Endothelial cell (in vitro differentiated cells): ENCODE measurements at regions not wholly inside any gene's neighbourhood (a gene's known extent, or its start where the extent isn't known, plus 50 kb on each side); places are given as distances from the start of the nearest gene placed in this dataset.

Experiments
- DNase-seq: peaks from one replicate; pipeline ENCODE4 v3.0.0; 2021; ENCODE audit warnings: low spot score
- H3K27ac Mint-ChIP-seq: one replicate; pipeline ENCODE4 v1.8.0; 2021; ENCODE audit warnings: mixed read lengths, inconsistent platforms; ENCODE audit not compliant: unreplicated experiment
- H3K27me3 Mint-ChIP-seq: one replicate; pipeline ENCODE4 v1.8.0; 2021; ENCODE audit warnings: mild to moderate bottlenecking, moderate library complexity, mixed read lengths, inconsistent platforms; ENCODE audit not compliant: unreplicated experiment
- H3K36me3 Mint-ChIP-seq: one replicate; pipeline ENCODE4 v1.8.0; 2021; ENCODE audit warnings: mild to moderate bottlenecking, low read depth, mixed read lengths, inconsistent platforms; ENCODE audit not compliant: unreplicated experiment
- H3K4me1 Mint-ChIP-seq: one replicate; pipeline ENCODE4 v1.8.0; 2021; ENCODE audit warnings: mild to moderate bottlenecking, mixed read lengths, inconsistent platforms; ENCODE audit not compliant: unreplicated experiment
- H3K4me3 Mint-ChIP-seq: one replicate; pipeline ENCODE4 v1.8.0; 2021; ENCODE audit warnings: mild to moderate bottlenecking, mixed read lengths, inconsistent platforms; ENCODE audit not compliant: unreplicated experiment
- H3K9me3 Mint-ChIP-seq: one replicate; pipeline ENCODE4 v1.8.0; 2021; ENCODE audit warnings: mixed read lengths, inconsistent platforms; ENCODE audit not compliant: unreplicated experiment
- CTCF ChIP-seq: fragments of 200-600 bp; sonication (generic); IDR thresholded peaks from one replicate; pipeline ENCODE4 v1.5.0; 2021; ENCODE audit warnings: antibody characterized with exemption; ENCODE audit not compliant: unreplicated experiment

- no peak for DNase-seq
- H3K9me3 Mint-ChIP-seq = no peaks in the 10 kb centered on the region
- H3K4me3 Mint-ChIP-seq = no peak overlapping the region
- TF ChIP-seq CTCF = no peak
- no peak overlapping the region for H3K27ac Mint-ChIP-seq
- H3K27me3 Mint-ChIP-seq = no peaks in the 10 kb centered on the region
- H3K4me1 Mint-ChIP-seq = no peaks in the 10 kb centered on the region
- no peaks in the 10 kb centered on the region for H3K36me3 Mint-ChIP-seq
These were observed 66.0 kb upstream of the HDAC9 start for GRCh38 chr7:18429547-18429946.

GRCh38 chr7:18430810-18431209 is 64.7 kb upstream of the HDAC9 start:
- Mint-ChIP-seq H3K36me3 (no peaks in the 10 kb centered on the region), H3K27ac (no peak overlapping the region), H3K9me3 (no peaks in the 10 kb centered on the region), H3K27me3 (no peaks in the 10 kb centered on the region), H3K4me3 (no peak overlapping the region), H3K4me1 (no peaks in the 10 kb centered on the region)
- DNase-seq = no peak
- no peak for TF ChIP-seq CTCF

GRCh38 chr7:18434171-18434570 is 61.4 kb upstream of the HDAC9 start:
- H3K4me3 Mint-ChIP-seq = no peak overlapping the region
- no peaks in the 10 kb centered on the region for H3K9me3 Mint-ChIP-seq
- H3K27ac Mint-ChIP-seq = no peak overlapping the region
- H3K27me3 Mint-ChIP-seq = no peaks in the 10 kb centered on the region
- TF ChIP-seq CTCF = no peak
- H3K4me1 Mint-ChIP-seq = no peaks in the 10 kb centered on the region
- DNase-seq = no peak
- no peaks in the 10 kb centered on the region for H3K36me3 Mint-ChIP-seq

GRCh38 chr7:18437101-18437500 is 58.4 kb upstream of the HDAC9 start:
- H3K4me3 Mint-ChIP-seq = no peak overlapping the region

GRCh38 chr7:18440934-18441333 is 54.6 kb upstream of the HDAC9 start:
- Mint-ChIP-seq H3K27me3 (no peaks in the 10 kb centered on the region), H3K4me1 (no peaks in the 10 kb centered on the region), H3K36me3 (no peaks in the 10 kb centered on the region), H3K9me3 (no peaks in the 10 kb centered on the region), H3K4me3 (no peak overlapping the region), H3K27ac (no peak overlapping the region)
- no peak for TF ChIP-seq CTCF
- no peak for DNase-seq

More at GRCh38 chr7:18437101-18437500, 58.4 kb upstream of the HDAC9 start:
- DNase-seq = no peak
- Mint-ChIP-seq H3K36me3 (no peaks in the 10 kb centered on the region), H3K9me3 (no peaks in the 10 kb centered on the region), H3K27me3 (no peaks in the 10 kb centered on the region), H3K4me1 (no peaks in the 10 kb centered on the region), H3K27ac (no peak overlapping the region)
- no peak for TF ChIP-seq CTCF
